ENCODE measurements at regions not wholly inside any gene's neighbourhood (a gene's known extent, or its start where the extent isn't known, plus 50 kb on each side); places are given as distances from the start of the nearest gene placed in this dataset.

- no peak for DNase-seq (ENCODE audit: low spot score in 2 of 2, unreplicated experiment in 2 of 2)
- TF ChIP-seq CTCF (IDR thresholded peaks at IDR 0.05; ENCODE audit: unreplicated experiment), result no peak
- Mint-ChIP-seq H3K27ac (no peak overlapping the region), H3K27me3 (ENCODE audit: low read depth) (no peaks in the 10 kb centered on the region), H3K9me3 (no peaks in the 10 kb centered on the region), H3K4me3 (no peak overlapping the region), H3K36me3 (no peaks in the 10 kb centered on the region), H3K4me1 (no peaks in the 10 kb centered on the region)
These were observed 473.1 kb downstream of the ADGRL2 start for GRCh38 chr1:82273816-82274215.

GRCh38 chr1:82269431-82269830 is 468.7 kb downstream of the ADGRL2 start:
- Mint-ChIP-seq H3K4me3 (no peak overlapping the region), H3K4me1 (peaks cover 3% of the 10 kb centered on the region), H3K9me3 (no peaks in the 10 kb centered on the region), H3K27me3 (ENCODE audit: low read depth) (no peaks in the 10 kb centered on the region), H3K27ac (no peak overlapping the region), H3K36me3 (no peaks in the 10 kb centered on the region)
- no peak for DNase-seq (ENCODE audit: low spot score in 2 of 2, unreplicated experiment in 2 of 2)
- TF ChIP-seq CTCF (IDR thresholded peaks at IDR 0.05; ENCODE audit: unreplicated experiment), result no peak

- peaks cover 3% of the 10 kb centered on the region for H3K4me1 Mint-ChIP-seq
- H3K36me3 Mint-ChIP-seq, result no peaks in the 10 kb centered on the region
- H3K9me3 Mint-ChIP-seq, result no peaks in the 10 kb centered on the region
- no peak overlapping the region for H3K27ac Mint-ChIP-seq
- no peak for TF ChIP-seq CTCF (IDR thresholded peaks at IDR 0.05; ENCODE audit: unreplicated experiment)
- no peaks in the 10 kb centered on the region for H3K27me3 Mint-ChIP-seq (ENCODE audit: low read depth)
- no peak for DNase-seq (ENCODE audit: low spot score in 2 of 2, unreplicated experiment in 2 of 2)
- H3K4me3 Mint-ChIP-seq, result no peak overlapping the region
These were observed 468.1 kb downstream of the ADGRL2 start for GRCh38 chr1:82268826-82269225.

GRCh38 chr1:82266351-82266750 is 465.6 kb downstream of the ADGRL2 start:
- Mint-ChIP-seq H3K9me3 (no peaks in the 10 kb centered on the region), H3K4me1 (peaks cover 3% of the 10 kb centered on the region), H3K36me3 (no peaks in the 10 kb centered on the region), H3K27ac (no peak overlapping the region), H3K4me3 (no peak overlapping the region), H3K27me3 (ENCODE audit: low read depth) (no peaks in the 10 kb centered on the region)
- DNase-seq (ENCODE audit: low spot score in 2 of 2, unreplicated experiment in 2 of 2), result no peak
- TF ChIP-seq CTCF (IDR thresholded peaks at IDR 0.05; ENCODE audit: unreplicated experiment), result no peak

- Mint-ChIP-seq H3K9me3 (no peaks in the 10 kb centered on the region), H3K27ac (no peak overlapping the region), H3K4me3 (no peak overlapping the region), H3K4me1 (peaks cover 3% of the 10 kb centered on the region), H3K27me3 (ENCODE audit: low read depth) (no peaks in the 10 kb centered on the region), H3K36me3 (no peaks in the 10 kb centered on the region)
- DNase-seq (ENCODE audit: low spot score in 2 of 2, unreplicated experiment in 2 of 2), result no peak
- TF ChIP-seq CTCF (IDR thresholded peaks at IDR 0.05; ENCODE audit: unreplicated experiment), result no peak
These were observed 464.7 kb downstream of the ADGRL2 start for GRCh38 chr1:82265436-82265835.

GRCh38 chr1:82264802-82265201 is 464.1 kb downstream of the ADGRL2 start:
- Mint-ChIP-seq H3K27ac (no peak overlapping the region), H3K36me3 (no peaks in the 10 kb centered on the region), H3K27me3 (ENCODE audit: low read depth) (no peaks in the 10 kb centered on the region), H3K4me3 (no peak overlapping the region), H3K4me1 (peaks cover 3% of the 10 kb centered on the region), H3K9me3 (no peaks in the 10 kb centered on the region)
- no peak for DNase-seq (ENCODE audit: low spot score in 2 of 2, unreplicated experiment in 2 of 2)
- TF ChIP-seq CTCF (IDR thresholded peaks at IDR 0.05; ENCODE audit: unreplicated experiment), result no peak
